ENCODE measurements at regions not wholly inside any gene's neighbourhood (a gene's known extent, or its start where the extent isn't known, plus 50 kb on each side); places are given as distances from the start of the nearest gene placed in this dataset.

DNA sequence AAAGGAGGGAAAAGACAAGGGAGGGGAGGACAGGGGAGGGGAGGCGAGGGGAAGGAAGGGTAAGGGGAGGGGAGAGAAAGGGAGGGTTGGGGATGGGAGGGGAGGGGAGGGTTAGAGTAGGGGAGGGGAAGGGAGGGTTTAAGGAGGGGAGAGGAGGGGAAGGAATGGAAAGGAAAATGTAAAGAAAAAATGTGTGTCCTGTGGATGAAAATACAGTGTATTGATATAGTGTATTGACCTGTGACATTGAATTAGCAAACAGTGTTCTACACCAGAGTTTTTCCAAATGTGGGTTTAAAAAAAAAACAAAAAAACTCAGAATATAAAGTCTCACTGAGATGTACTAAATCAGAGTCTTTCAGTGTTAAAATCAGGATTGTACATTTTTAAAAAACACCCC, 1279.8 kb upstream of the ADGRL2 start:
- TF ChIP-seq CEBPB (IDR thresholded peaks at IDR 0.05), result no peak
- no peak for TF ChIP-seq TCF12 (IDR thresholded peaks at IDR 0.05; ENCODE audit: low read depth)
- TF ChIP-seq, protein P1, sequence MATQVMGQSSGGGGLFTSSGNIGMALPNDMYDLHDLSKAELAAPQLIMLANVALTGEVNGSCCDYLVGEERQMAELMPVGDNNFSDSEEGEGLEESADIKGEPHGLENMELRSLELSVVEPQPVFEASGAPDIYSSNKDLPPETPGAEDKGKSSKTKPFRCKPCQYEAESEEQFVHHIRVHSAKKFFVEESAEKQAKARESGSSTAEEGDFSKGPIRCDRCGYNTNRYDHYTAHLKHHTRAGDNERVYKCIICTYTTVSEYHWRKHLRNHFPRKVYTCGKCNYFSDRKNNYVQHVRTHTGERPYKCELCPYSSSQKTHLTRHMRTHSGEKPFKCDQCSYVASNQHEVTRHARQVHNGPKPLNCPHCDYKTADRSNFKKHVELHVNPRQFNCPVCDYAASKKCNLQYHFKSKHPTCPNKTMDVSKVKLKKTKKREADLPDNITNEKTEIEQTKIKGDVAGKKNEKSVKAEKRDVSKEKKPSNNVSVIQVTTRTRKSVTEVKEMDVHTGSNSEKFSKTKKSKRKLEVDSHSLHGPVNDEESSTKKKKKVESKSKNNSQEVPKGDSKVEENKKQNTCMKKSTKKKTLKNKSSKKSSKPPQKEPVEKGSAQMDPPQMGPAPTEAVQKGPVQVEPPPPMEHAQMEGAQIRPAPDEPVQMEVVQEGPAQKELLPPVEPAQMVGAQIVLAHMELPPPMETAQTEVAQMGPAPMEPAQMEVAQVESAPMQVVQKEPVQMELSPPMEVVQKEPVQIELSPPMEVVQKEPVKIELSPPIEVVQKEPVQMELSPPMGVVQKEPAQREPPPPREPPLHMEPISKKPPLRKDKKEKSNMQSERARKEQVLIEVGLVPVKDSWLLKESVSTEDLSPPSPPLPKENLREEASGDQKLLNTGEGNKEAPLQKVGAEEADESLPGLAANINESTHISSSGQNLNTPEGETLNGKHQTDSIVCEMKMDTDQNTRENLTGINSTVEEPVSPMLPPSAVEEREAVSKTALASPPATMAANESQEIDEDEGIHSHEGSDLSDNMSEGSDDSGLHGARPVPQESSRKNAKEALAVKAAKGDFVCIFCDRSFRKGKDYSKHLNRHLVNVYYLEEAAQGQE (IDR thresholded peaks at IDR 0.05; ENCODE audit: low read depth), result no peak
- TF ChIP-seq TAF1 (IDR thresholded peaks at IDR 0.05; ENCODE audit: low read depth), result no peak
- no peak for TF ChIP-seq EP300 (IDR thresholded peaks at IDR 0.05; ENCODE audit: borderline replicate concordance)
